Ascending aorta (tissue), 2 donors: ENCODE measurements at regions not wholly inside any gene's neighbourhood (a gene's known extent, or its start where the extent isn't known, plus 50 kb on each side); places are given as distances from the start of the nearest gene placed in this dataset.

Experiments used
- DNase-seq, 2 donors: peaks; one replicate each; pipeline ENCODE4 v3.0.0-alpha.2; 2019; ENCODE audit warnings: low spot score in 2 of 2
- H3K27ac ChIP-seq, 2 donors: fragments of 200-600 bp; sonication (generic); one replicate each; pipeline ENCODE4 v1.5.1; 2016 to 2017; ENCODE audit warnings: mild to moderate bottlenecking in 1 of 2
- H3K27me3 ChIP-seq: fragments of 200-600 bp; sonication (generic); one replicate; pipeline ENCODE4 v1.5.1; 2017
- H3K36me3 ChIP-seq, 2 donors: fragments of 200-600 bp; sonication (generic); one replicate each; pipeline ENCODE4 v1.5.1; 2016
- H3K4me1 ChIP-seq, 2 donors: fragments of 200-600 bp; sonication (generic); one replicate each; pipeline ENCODE4 v1.5.1; 2016 to 2017; ENCODE audit warnings: mild to moderate bottlenecking in 1 of 2
- H3K4me3 ChIP-seq, 2 donors: fragments of 200-600 bp; sonication (generic); one replicate each; pipeline ENCODE4 v1.5.1; 2016 to 2017; ENCODE audit warnings: mild to moderate bottlenecking in 1 of 2
- H3K9me3 ChIP-seq, 2 donors: fragments of 200-600 bp; sonication (generic); one replicate each; pipeline ENCODE4 v1.5.1; 2016
- CTCF ChIP-seq, 3 experiments: fragments of 200-600 bp in 2 of 3; fragments of 450-650 bp in 1 of 3; sonication (generic) in 2 of 3; IDR thresholded peaks; one replicate each; pipeline ENCODE4 v1.5.1; 2016 to 2019; ENCODE audit warnings: antibody characterized with exemption in 3 of 3, mild to moderate bottlenecking in 1 of 3, moderate library complexity in 1 of 3
- intact Hi-C: fragments of 100-400 bp; cut with DNase I; formaldehyde crosslinking; loops from one replicate; pipeline ENCODE4 v1.15.1; 2023

GRCh38 chr5:165665735-165666400, 2160.4 kb downstream of the MAT2B start:
- Histone ChIP-seq H3K27me3 (no peaks in the 10 kb centered on the region), H3K4me3 (no peak overlapping the region), H3K4me1 (no peaks in the 10 kb centered on the region), H3K27ac (no peak overlapping the region), H3K36me3 (no peaks in the 10 kb centered on the region), H3K9me3 (no peaks in the 10 kb centered on the region)
- intact Hi-C loops = no loop called here
- TF ChIP-seq CTCF (IDR thresholded peaks at IDR 0.05) = no peak
- DNase-seq = no peak

GRCh38 chr5:165673499-165673898, 2168.1 kb downstream of the MAT2B start:
- Histone ChIP-seq H3K4me3 (no peak overlapping the region), H3K36me3 (no peaks in the 10 kb centered on the region), H3K9me3 (no peaks in the 10 kb centered on the region), H3K4me1 (no peaks in the 10 kb centered on the region), H3K27me3 (no peaks in the 10 kb centered on the region), H3K27ac (no peak overlapping the region)
- TF ChIP-seq CTCF (IDR thresholded peaks at IDR 0.05) = no peak
- intact Hi-C loops = no loop called here
- no peak for DNase-seq

GRCh38 chr5:165695796-165696195, 2190.4 kb downstream of the MAT2B start:
- no peaks in the 10 kb centered on the region for H3K4me1 ChIP-seq
- intact Hi-C loops = no loop called here
- H3K4me3 ChIP-seq = no peak overlapping the region
- no peak for DNase-seq
- no peak for TF ChIP-seq CTCF (IDR thresholded peaks at IDR 0.05)
- H3K36me3 ChIP-seq = no peaks in the 10 kb centered on the region
- H3K9me3 ChIP-seq = no peaks in the 10 kb centered on the region
- no peaks in the 10 kb centered on the region for H3K27me3 ChIP-seq
- H3K27ac ChIP-seq = no peak overlapping the region

- DNase-seq = no peak
- Histone ChIP-seq H3K27ac (no peak overlapping the region), H3K4me3 (no peak overlapping the region), H3K9me3 (no peaks in the 10 kb centered on the region), H3K36me3 (no peaks in the 10 kb centered on the region), H3K4me1 (no peaks in the 10 kb centered on the region), H3K27me3 (no peaks in the 10 kb centered on the region)
- intact Hi-C loops = no loop called here
- TF ChIP-seq CTCF (IDR thresholded peaks at IDR 0.05) = no peak
Measured at GRCh38 chr5:165705960-165706359, 2200.5 kb downstream of the MAT2B start.

- TF ChIP-seq CTCF (IDR thresholded peaks at IDR 0.05) = no peak
- Histone ChIP-seq H3K9me3 (no peaks in the 10 kb centered on the region), H3K27me3 (no peaks in the 10 kb centered on the region), H3K36me3 (no peaks in the 10 kb centered on the region), H3K4me3 (no peak overlapping the region), H3K27ac (no peak overlapping the region), H3K4me1 (no peaks in the 10 kb centered on the region)
- DNase-seq = no peak
- intact Hi-C loops = no loop called here
Measured at GRCh38 chr5:165712011-165712410, 2206.6 kb downstream of the MAT2B start.

GRCh38 chr5:165714598-165714997, 2209.2 kb downstream of the MAT2B start:
- Histone ChIP-seq H3K9me3 (no peaks in the 10 kb centered on the region), H3K36me3 (no peaks in the 10 kb centered on the region), H3K27me3 (no peaks in the 10 kb centered on the region), H3K27ac (no peak overlapping the region), H3K4me3 (no peak overlapping the region), H3K4me1 (no peaks in the 10 kb centered on the region)
- no peak for TF ChIP-seq CTCF (IDR thresholded peaks at IDR 0.05)
- no peak for DNase-seq
- intact Hi-C loops = no loop called here
